Neural cell (in vitro differentiated cells): ENCODE measurements at regions not wholly inside any gene's neighbourhood (a gene's known extent, or its start where the extent isn't known, plus 50 kb on each side); places are given as distances from the start of the nearest gene placed in this dataset.

ENCODE experiments used
- H2AFZ ChIP-seq: fragments of 200-600, 300-800 bp; sonication (generic), shearing (Covaris generic); 2 replicates; pipeline ENCODE4 v1.6.0; 2014; ENCODE audit warnings: low read depth, mild to moderate bottlenecking, antibody characterized with exemption, low read length, moderate library complexity
- H3F3A ChIP-seq: fragments of 200-600 bp; shearing (Covaris generic); 2 replicates; pipeline ENCODE4 v1.6.1; 2016; ENCODE audit warnings: mild to moderate bottlenecking, moderate library complexity, mixed read lengths, antibody characterized with exemption, low read length; ENCODE audit not compliant: insufficient read depth, poor library complexity, severe bottlenecking
- H3K27ac ChIP-seq: fragments of 200-600, 300-800 bp; sonication (generic), shearing (Covaris generic); 2 replicates; pipeline ENCODE4 v1.5.1; 2014; ENCODE audit warnings: mild to moderate bottlenecking, low read length, moderate library complexity
- H3K27me3 ChIP-seq: fragments of 300-800, 200-600 bp; sonication (generic), shearing (Covaris generic); 2 replicates; pipeline ENCODE4 v1.6.0; 2014; ENCODE audit warnings: mild to moderate bottlenecking, low read depth, low read length, moderate library complexity; ENCODE audit not compliant: insufficient read depth
- H3K36me3 ChIP-seq: fragments of 300-800, 200-600 bp; sonication (generic), shearing (Covaris generic); 2 replicates; pipeline ENCODE4 v1.5.1; 2014; ENCODE audit warnings: mild to moderate bottlenecking, antibody characterized with exemption, low read length, moderate library complexity; ENCODE audit not compliant: insufficient read depth
- H3K4me2 ChIP-seq: fragments of 300-800, 200-600 bp; sonication (generic), shearing (Covaris generic); 2 replicates; pipeline ENCODE4 v1.6.0; 2014; ENCODE audit warnings: mild to moderate bottlenecking, low read length
- H3K4me3 ChIP-seq: fragments of 300-800, 200-600 bp; sonication (generic), shearing (Covaris generic); 2 replicates; pipeline ENCODE4 v1.5.1; 2014; ENCODE audit warnings: mild to moderate bottlenecking, low read length, moderate library complexity
- H3K79me2 ChIP-seq: fragments of 200-600 bp; shearing (Covaris generic); replicated peaks from 2 replicates; pipeline ENCODE4 v1.6.0; 2014; ENCODE audit warnings: mild to moderate bottlenecking, low read length, moderate library complexity; ENCODE audit not compliant: insufficient read depth
- H3K9ac ChIP-seq: fragments of 300-800, 200-600 bp; sonication (generic), shearing (Covaris generic); 2 replicates; pipeline ENCODE4 v1.6.1; 2016; ENCODE audit warnings: mild to moderate bottlenecking, low read length, mixed read lengths
- H3K9me2 ChIP-seq: fragments of 200-600 bp; shearing (Covaris generic); 2 replicates; pipeline ENCODE4 v1.6.1; 2016; ENCODE audit warnings: mild to moderate bottlenecking, low read length, mixed read lengths; ENCODE audit not compliant: insufficient read depth
- H3K9me3 ChIP-seq: fragments of 200-600, 300-800 bp; sonication (generic), shearing (Covaris generic); 2 replicates; pipeline ENCODE4 v1.6.1; 2016; ENCODE audit warnings: mild to moderate bottlenecking, mixed run types, low read length, moderate library complexity, mixed read lengths
- H4K20me1 ChIP-seq: fragments of 200-600 bp; shearing (Covaris generic); 2 replicates; pipeline ENCODE4 v1.6.1; 2016; ENCODE audit warnings: mild to moderate bottlenecking, mixed run types; ENCODE audit not compliant: insufficient read depth
- EP300 ChIP-seq: fragments of 450-650 bp; conservative IDR thresholded peaks from 2 replicates; pipeline ENCODE4 v1.6.1; 2014; ENCODE audit warnings: antibody characterized with exemption, mild to moderate bottlenecking, moderate library complexity; ENCODE audit not compliant: poor library complexity, severe bottlenecking
- EZH2 ChIP-seq: fragments of 200-600, 300-800 bp; shearing (Covaris generic), sonication (generic); IDR thresholded peaks from 2 replicates; pipeline ENCODE4 v1.6.1; 2014; ENCODE audit warnings: antibody characterized with exemption, low read length, borderline replicate concordance, mild to moderate bottlenecking; ENCODE audit not compliant: insufficient read depth, poor library complexity, severe bottlenecking
- MXI1 ChIP-seq: fragments of 450-650 bp; conservative IDR thresholded peaks from 2 replicates; pipeline ENCODE4 v1.6.1; 2014; ENCODE audit warnings: antibody characterized with exemption, mild to moderate bottlenecking; ENCODE audit not compliant: poor library complexity, severe bottlenecking
- POLR2AphosphoS5 ChIP-seq: IDR thresholded peaks from 2 replicates; pipeline ENCODE4 v1.6.1; 2012
- RAD21 ChIP-seq: fragments of 450-650 bp; conservative IDR thresholded peaks from 2 replicates; pipeline ENCODE4 v1.6.1; 2014; ENCODE audit warnings: antibody characterized with exemption, mild to moderate bottlenecking, moderate library complexity
- SMC3 ChIP-seq: fragments of 450-650 bp; conservative IDR thresholded peaks from 2 replicates; pipeline ENCODE4 v1.6.1; 2014; ENCODE audit warnings: antibody characterized with exemption, mild to moderate bottlenecking, moderate library complexity; ENCODE audit not compliant: poor library complexity
- TAF1 ChIP-seq: IDR thresholded peaks from 2 replicates; pipeline ENCODE4 v1.6.1; 2012; ENCODE audit warnings: low read depth
- TF ChIP-seq, protein P1 (sequence below): fragments of 450-650 bp; IDR thresholded peaks from 2 replicates; pipeline ENCODE4 v1.5.1; 2014; ENCODE audit warnings: antibody characterized with exemption, mild to moderate bottlenecking, moderate library complexity; ENCODE audit not compliant: poor library complexity, severe bottlenecking
- TF ChIP-seq, protein P2 (sequence below): IDR thresholded peaks from 2 replicates; pipeline ENCODE4 v1.6.1; 2012; ENCODE audit warnings: borderline replicate concordance

DNA sequence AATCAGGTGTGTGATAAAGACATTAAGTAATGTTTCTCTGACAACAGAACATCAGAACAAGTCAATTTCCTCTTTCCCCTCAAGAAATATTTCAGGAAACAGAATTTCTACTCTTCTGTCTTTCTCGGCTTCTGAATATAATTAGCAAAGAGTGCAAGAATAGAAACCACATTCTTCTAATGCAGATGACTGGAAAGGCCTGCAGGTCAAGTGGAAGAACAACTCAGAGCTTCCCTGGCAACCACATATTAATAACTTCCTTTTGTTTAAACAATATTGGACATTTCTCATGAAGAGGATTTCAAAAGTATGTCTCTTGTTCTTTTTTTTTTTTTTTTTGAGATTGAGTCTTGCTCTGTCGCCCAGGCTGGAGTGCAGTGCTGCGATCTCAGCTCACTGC lies 225.5 kb downstream of the PARM1 start:
- no peak overlapping the region for H2AFZ ChIP-seq
- H3K36me3 ChIP-seq, result no peaks in the 10 kb centered on the region
- H3K27me3 ChIP-seq, result no peaks in the 10 kb centered on the region
- no peak overlapping the region for H3K27ac ChIP-seq
- H3F3A ChIP-seq, result no peaks in the 10 kb centered on the region
- H3K4me3 ChIP-seq, result no peak overlapping the region
- H3K4me2 ChIP-seq, result no peak overlapping the region
- H3K9me3 ChIP-seq, result no peaks in the 10 kb centered on the region
- no peaks in the 10 kb centered on the region for H3K9me2 ChIP-seq
- no peaks in the 10 kb centered on the region for H3K79me2 ChIP-seq
- no peak overlapping the region for H3K9ac ChIP-seq
- no peak for TF ChIP-seq POLR2AphosphoS5
- TF ChIP-seq, protein P1, sequence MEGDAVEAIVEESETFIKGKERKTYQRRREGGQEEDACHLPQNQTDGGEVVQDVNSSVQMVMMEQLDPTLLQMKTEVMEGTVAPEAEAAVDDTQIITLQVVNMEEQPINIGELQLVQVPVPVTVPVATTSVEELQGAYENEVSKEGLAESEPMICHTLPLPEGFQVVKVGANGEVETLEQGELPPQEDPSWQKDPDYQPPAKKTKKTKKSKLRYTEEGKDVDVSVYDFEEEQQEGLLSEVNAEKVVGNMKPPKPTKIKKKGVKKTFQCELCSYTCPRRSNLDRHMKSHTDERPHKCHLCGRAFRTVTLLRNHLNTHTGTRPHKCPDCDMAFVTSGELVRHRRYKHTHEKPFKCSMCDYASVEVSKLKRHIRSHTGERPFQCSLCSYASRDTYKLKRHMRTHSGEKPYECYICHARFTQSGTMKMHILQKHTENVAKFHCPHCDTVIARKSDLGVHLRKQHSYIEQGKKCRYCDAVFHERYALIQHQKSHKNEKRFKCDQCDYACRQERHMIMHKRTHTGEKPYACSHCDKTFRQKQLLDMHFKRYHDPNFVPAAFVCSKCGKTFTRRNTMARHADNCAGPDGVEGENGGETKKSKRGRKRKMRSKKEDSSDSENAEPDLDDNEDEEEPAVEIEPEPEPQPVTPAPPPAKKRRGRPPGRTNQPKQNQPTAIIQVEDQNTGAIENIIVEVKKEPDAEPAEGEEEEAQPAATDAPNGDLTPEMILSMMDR, result no peak
- TF ChIP-seq EP300, result no peak
- no peak for TF ChIP-seq RAD21
- TF ChIP-seq, protein P2, sequence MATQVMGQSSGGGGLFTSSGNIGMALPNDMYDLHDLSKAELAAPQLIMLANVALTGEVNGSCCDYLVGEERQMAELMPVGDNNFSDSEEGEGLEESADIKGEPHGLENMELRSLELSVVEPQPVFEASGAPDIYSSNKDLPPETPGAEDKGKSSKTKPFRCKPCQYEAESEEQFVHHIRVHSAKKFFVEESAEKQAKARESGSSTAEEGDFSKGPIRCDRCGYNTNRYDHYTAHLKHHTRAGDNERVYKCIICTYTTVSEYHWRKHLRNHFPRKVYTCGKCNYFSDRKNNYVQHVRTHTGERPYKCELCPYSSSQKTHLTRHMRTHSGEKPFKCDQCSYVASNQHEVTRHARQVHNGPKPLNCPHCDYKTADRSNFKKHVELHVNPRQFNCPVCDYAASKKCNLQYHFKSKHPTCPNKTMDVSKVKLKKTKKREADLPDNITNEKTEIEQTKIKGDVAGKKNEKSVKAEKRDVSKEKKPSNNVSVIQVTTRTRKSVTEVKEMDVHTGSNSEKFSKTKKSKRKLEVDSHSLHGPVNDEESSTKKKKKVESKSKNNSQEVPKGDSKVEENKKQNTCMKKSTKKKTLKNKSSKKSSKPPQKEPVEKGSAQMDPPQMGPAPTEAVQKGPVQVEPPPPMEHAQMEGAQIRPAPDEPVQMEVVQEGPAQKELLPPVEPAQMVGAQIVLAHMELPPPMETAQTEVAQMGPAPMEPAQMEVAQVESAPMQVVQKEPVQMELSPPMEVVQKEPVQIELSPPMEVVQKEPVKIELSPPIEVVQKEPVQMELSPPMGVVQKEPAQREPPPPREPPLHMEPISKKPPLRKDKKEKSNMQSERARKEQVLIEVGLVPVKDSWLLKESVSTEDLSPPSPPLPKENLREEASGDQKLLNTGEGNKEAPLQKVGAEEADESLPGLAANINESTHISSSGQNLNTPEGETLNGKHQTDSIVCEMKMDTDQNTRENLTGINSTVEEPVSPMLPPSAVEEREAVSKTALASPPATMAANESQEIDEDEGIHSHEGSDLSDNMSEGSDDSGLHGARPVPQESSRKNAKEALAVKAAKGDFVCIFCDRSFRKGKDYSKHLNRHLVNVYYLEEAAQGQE, result no peak
- no peak for TF ChIP-seq EZH2
- TF ChIP-seq SMC3, result no peak
- no peak for TF ChIP-seq TAF1
- no peak for TF ChIP-seq MXI1
- H4K20me1 ChIP-seq, result no peaks in the 10 kb centered on the region

DNA sequence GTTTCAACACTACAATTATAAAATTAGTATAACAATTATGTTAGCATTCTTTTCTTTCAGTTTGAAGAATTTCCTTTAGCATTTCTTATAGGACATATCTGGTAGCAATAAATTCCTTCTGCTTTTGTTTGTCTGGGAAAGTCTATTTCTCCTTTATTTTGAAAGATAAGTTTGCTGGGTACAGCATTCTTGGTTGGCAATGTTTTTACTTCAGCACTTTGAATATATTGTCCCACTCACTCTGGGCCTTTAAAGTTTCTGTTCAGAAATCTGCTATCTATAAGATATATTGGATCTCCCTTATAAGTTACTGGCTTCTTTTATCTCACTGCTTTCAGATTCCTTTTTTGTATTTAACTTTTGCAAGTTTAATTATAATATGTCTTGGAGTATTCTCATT lies 222.1 kb downstream of the PARM1 start:
- Histone ChIP-seq H3K9ac (no peak overlapping the region), H3K4me3 (no peak overlapping the region), H3K4me2 (no peak overlapping the region), H3K79me2 (no peaks in the 10 kb centered on the region), H3K27ac (no peak overlapping the region), H3K9me3 (no peaks in the 10 kb centered on the region), H4K20me1 (no peaks in the 10 kb centered on the region), H3K9me2 (no peaks in the 10 kb centered on the region), H3F3A (no peaks in the 10 kb centered on the region), H2AFZ (no peak overlapping the region), H3K36me3 (no peaks in the 10 kb centered on the region), H3K27me3 (no peaks in the 10 kb centered on the region)
- TF ChIP-seq, protein P2, result no peak
- no peak for TF ChIP-seq RAD21
- TF ChIP-seq TAF1, result no peak
- TF ChIP-seq MXI1, result no peak
- no peak for TF ChIP-seq EZH2
- TF ChIP-seq, protein P1, result no peak
- no peak for TF ChIP-seq POLR2AphosphoS5
- no peak for TF ChIP-seq SMC3
- no peak for TF ChIP-seq EP300
